Naive B cell (primary cell): ENCODE measurements at regions not wholly inside any gene's neighbourhood (a gene's known extent, or its start where the extent isn't known, plus 50 kb on each side); places are given as distances from the start of the nearest gene placed in this dataset.

Experiments
- ATAC-seq, 2 donors: fragments of 150-1000 bp; cut with Tn5 transposase; 2 replicates each; pipeline ENCODE4 v1.10.0; 2021; ENCODE audit warnings: low read depth in 2 of 2, mild to moderate bottlenecking in 2 of 2, moderate library complexity in 2 of 2
- DNase-seq: peaks from one replicate; pipeline ENCODE4 v3.0.0; 2022
- H3K27ac Mint-ChIP-seq, 6 donors: one replicate each; pipeline ENCODE4 v1.8.0; 2020 to 2022; ENCODE audit warnings: mild to moderate bottlenecking in 6 of 6, mixed read lengths in 6 of 6, moderate library complexity in 5 of 6, inconsistent platforms in 2 of 6
- H3K27me3 Mint-ChIP-seq, 3 donors: one replicate each; pipeline ENCODE4 v1.8.0; 2021 to 2022; ENCODE audit warnings: mixed read lengths in 3 of 3, mild to moderate bottlenecking in 1 of 3
- H3K36me3 Mint-ChIP-seq, 2 donors: one replicate each; pipeline ENCODE4 v1.8.0; 2020 to 2022; ENCODE audit warnings: mixed read lengths in 2 of 2, inconsistent platforms in 1 of 2, mild to moderate bottlenecking in 1 of 2
- H3K4me1 Mint-ChIP-seq, 3 donors: one replicate each; pipeline ENCODE4 v1.8.0; 2020 to 2022; ENCODE audit warnings: mixed read lengths in 3 of 3, inconsistent platforms in 1 of 3, mild to moderate bottlenecking in 1 of 3, moderate library complexity in 1 of 3
- H3K4me3 Mint-ChIP-seq, 8 donors: one replicate each; pipeline ENCODE4 v1.8.0; 2020 to 2022; ENCODE audit warnings: mild to moderate bottlenecking in 8 of 8, mixed read lengths in 8 of 8, moderate library complexity in 8 of 8, inconsistent platforms in 2 of 8
- H3K9me3 Mint-ChIP-seq, 7 donors: one replicate each; pipeline ENCODE4 v1.8.0; 2020 to 2022; ENCODE audit warnings: mixed read lengths in 7 of 7, mild to moderate bottlenecking in 5 of 7, inconsistent platforms in 2 of 7, moderate library complexity in 1 of 7

- peaks cover 0 to 7% (median 0%) of the 10 kb centered on the region in 7 donors for H3K9me3 Mint-ChIP-seq
- peaks cover 0 to 5% (median 0%) of the 10 kb centered on the region in 3 donors for H3K27me3 Mint-ChIP-seq
- no peak for ATAC-seq
- no peaks in the 10 kb centered on the region for H3K36me3 Mint-ChIP-seq
- DNase-seq = no peak
- H3K27ac Mint-ChIP-seq = no peak overlapping the region
- no peak overlapping the region for H3K4me3 Mint-ChIP-seq
- no peaks in the 10 kb centered on the region for H3K4me1 Mint-ChIP-seq
Measured at GRCh38 chr22:48886604-48887393, 940.9 kb downstream of the BRD1 start.

DNA sequence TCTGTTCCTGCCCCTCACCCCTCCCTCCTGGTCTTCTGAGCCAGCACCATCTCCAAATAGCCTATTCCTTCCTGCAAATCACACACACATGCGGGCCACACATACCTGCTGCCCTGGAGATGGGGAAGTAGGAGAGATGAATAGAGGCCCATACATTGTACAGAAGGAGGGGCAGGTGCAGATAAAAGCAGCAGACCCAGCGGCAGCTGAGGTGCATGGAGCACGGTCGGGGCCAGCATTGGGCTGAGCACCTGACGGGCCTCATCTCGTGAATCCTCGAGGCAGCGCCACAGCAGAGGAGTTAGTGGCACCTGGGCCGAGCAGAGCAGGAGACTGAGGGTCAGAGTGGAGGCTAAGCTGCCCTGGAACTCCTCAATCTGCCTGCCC, 941.8 kb downstream of the BRD1 start:
- Mint-ChIP-seq H3K27ac (no peak overlapping the region), H3K36me3 (no peaks in the 10 kb centered on the region), H3K9me3 (peaks cover 0 to 4% (median 0%) of the 10 kb centered on the region in 7 donors), H3K4me1 (no peaks in the 10 kb centered on the region), H3K4me3 (no peak overlapping the region), H3K27me3 (peaks cover 0 to 5% (median 0%) of the 10 kb centered on the region in 3 donors)
- DNase-seq = no peak
- ATAC-seq = no peak

DNA sequence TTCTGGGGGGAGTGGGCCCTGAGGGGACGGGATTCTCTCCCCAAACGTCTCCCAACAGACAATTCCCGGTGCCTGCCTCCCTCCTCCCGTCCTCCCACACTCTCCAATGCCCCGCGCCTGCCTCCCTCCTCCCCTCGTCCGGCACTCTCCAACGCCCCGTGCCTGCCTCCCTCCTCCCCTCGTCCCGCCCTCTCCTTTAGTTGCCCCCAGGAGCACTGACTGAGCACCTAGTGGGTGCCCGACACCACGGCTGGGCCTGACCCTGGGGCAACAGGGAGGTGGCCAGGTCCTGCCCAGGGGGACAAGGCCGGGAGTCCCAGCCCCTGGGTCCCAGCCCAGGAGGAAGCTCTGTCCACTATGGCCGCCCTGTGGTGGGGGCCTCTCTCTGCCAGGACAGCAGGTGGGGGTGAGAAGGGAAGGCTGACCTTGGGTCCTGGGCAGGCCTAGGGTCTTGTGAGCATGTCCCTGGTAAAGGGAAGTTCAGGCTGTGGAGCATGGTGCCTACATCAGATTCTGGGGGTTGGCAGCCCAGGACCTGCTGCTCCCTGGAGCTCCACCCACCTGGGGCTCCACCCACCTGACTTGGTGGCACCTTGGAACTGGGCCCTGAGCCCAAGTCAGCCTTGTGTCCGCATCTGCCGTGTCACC, 942.3 kb downstream of the BRD1 start:
- Mint-ChIP-seq H3K4me3 (no peak overlapping the region), H3K9me3 (peaks cover 0 to 3% (median 0%) of the 10 kb centered on the region in 7 donors), H3K27me3 (peaks cover 0 to 5% (median 0%) of the 10 kb centered on the region in 3 donors), H3K36me3 (no peaks in the 10 kb centered on the region), H3K4me1 (no peaks in the 10 kb centered on the region), H3K27ac (no peak overlapping the region)
- DNase-seq (no peak), ATAC-seq (no peak)

- no peak overlapping the region for H3K4me3 Mint-ChIP-seq
- H3K27me3 Mint-ChIP-seq = peaks cover 0 to 5% (median 0%) of the 10 kb centered on the region in 3 donors
- H3K36me3 Mint-ChIP-seq = no peaks in the 10 kb centered on the region
- ATAC-seq = no peak
- DNase-seq = no peak
- peaks cover 0 to 3% (median 0%) of the 10 kb centered on the region in 7 donors for H3K9me3 Mint-ChIP-seq
- no peaks in the 10 kb centered on the region for H3K4me1 Mint-ChIP-seq
- no peak overlapping the region for H3K27ac Mint-ChIP-seq
Measured at GRCh38 chr22:48884786-48885185, 942.9 kb downstream of the BRD1 start.

DNA sequence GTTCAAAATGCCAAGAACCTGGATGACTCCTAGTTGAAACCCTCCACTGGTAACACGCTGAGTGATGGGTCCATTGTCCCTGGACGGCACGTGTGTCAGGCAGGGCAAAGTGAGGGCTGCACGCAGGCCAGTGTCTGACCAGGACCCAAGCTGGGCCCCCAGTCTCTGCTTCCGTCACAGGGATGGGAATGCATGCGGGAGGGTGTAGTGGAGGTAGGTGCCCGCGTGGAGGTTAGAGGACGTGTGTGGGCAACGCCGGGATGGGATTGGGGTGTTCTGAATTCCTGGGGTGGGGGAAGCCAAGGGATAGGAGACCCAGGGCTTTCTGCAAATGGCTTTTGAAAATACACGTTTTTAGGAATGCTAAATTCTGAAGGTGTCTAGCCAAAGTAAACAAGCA, 943.3 kb downstream of the BRD1 start:
- H3K36me3 Mint-ChIP-seq = no peaks in the 10 kb centered on the region
- no peaks in the 10 kb centered on the region for H3K4me1 Mint-ChIP-seq
- ATAC-seq (no peak), DNase-seq (no peak)
- peaks cover 0 to 3% (median 0%) of the 10 kb centered on the region in 7 donors for H3K9me3 Mint-ChIP-seq
- H3K27me3 Mint-ChIP-seq = peaks cover 0 to 5% (median 0%) of the 10 kb centered on the region in 3 donors
- H3K27ac Mint-ChIP-seq = no peak overlapping the region
- H3K4me3 Mint-ChIP-seq = no peak overlapping the region

- ATAC-seq = no peak
- H3K36me3 Mint-ChIP-seq = no peaks in the 10 kb centered on the region
- DNase-seq = no peak
- H3K4me1 Mint-ChIP-seq = no peaks in the 10 kb centered on the region
- H3K27ac Mint-ChIP-seq = no peak overlapping the region
- H3K4me3 Mint-ChIP-seq = no peak overlapping the region
- H3K27me3 Mint-ChIP-seq = peaks cover 0 to 5% (median 0%) of the 10 kb centered on the region in 3 donors
- H3K9me3 Mint-ChIP-seq = peaks cover 0 to 3% (median 0%) of the 10 kb centered on the region in 7 donors
Measured at GRCh38 chr22:48883211-48883960, 944.3 kb downstream of the BRD1 start.

- Mint-ChIP-seq H3K36me3 (no peaks in the 10 kb centered on the region), H3K27me3 (peaks cover 0 to 5% (median 0%) of the 10 kb centered on the region in 3 donors), H3K4me1 (no peaks in the 10 kb centered on the region), H3K9me3 (peaks cover 0 to 3% (median 0%) of the 10 kb centered on the region in 7 donors), H3K27ac (no peak overlapping the region), H3K4me3 (no peak overlapping the region)
- no peak for ATAC-seq
- DNase-seq = no peak
Measured at GRCh38 chr22:48882636-48883200, 945.0 kb downstream of the BRD1 start.

- Mint-ChIP-seq H3K4me3 (no peak overlapping the region), H3K27ac (no peak overlapping the region), H3K4me1 (no peaks in the 10 kb centered on the region), H3K9me3 (peaks cover 0 to 3% (median 0%) of the 10 kb centered on the region in 7 donors), H3K27me3 (peaks cover 0 to 6% (median 5%) of the 10 kb centered on the region in 3 donors), H3K36me3 (no peaks in the 10 kb centered on the region)
- no peak for ATAC-seq
- no peak for DNase-seq
Measured at GRCh38 chr22:48881326-48881980, 946.2 kb downstream of the BRD1 start.

DNA sequence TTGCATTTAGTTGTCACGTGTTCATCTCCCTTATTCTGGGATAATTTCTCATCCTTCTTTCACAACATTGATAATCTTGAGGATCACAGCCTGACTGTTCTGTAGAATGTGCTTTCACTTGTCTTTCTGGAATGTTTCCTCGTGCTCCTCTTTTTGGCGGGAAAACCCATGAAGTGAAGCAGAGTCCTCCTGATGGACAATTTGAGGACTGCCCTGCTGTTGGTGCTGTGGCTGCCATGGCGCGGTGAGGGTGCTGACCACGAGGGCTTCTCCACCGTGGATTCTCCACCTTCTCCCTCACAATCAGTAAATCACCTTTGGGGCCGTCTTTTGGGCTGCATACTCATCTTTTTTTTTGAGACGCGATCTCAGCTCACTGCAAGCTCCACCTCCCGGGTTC, 946.9 kb downstream of the BRD1 start:
- no peaks in the 10 kb centered on the region for H3K36me3 Mint-ChIP-seq
- ATAC-seq (no peak), DNase-seq (no peak)
- no peak overlapping the region for H3K27ac Mint-ChIP-seq
- H3K27me3 Mint-ChIP-seq = peaks cover 0 to 12% (median 11%) of the 10 kb centered on the region in 3 donors
- H3K9me3 Mint-ChIP-seq = peaks cover 0 to 3% (median 0%) of the 10 kb centered on the region in 7 donors
- no peak overlapping the region for H3K4me3 Mint-ChIP-seq
- H3K4me1 Mint-ChIP-seq = no peaks in the 10 kb centered on the region

GRCh38 chr22:48876951-48877350, 950.7 kb downstream of the BRD1 start:
- H3K4me3 Mint-ChIP-seq = no peak overlapping the region

DNA sequence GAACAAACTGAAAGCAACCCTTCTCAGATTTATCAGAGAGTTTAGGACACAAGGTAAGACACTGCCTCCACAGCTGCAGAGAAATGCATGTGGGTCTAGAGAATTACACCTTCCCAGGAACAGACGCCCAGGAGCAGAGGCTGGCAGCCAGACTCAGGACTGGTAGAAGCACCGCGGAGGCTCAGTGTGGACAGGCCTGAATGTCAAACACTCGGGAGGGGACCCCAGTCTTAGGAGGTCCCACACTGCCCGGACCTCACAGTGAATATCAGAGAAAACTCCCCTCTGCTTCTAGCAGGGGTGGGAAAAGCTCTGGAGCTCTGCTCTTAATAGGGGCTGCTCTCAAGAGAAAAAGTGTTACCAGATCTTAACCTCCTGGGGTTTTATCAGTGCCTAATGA, 952.7 kb downstream of the BRD1 start:
- H3K36me3 Mint-ChIP-seq = peaks cover 0 to 7% of the 10 kb centered on the region in 2 donors
- no peaks in the 10 kb centered on the region for H3K4me1 Mint-ChIP-seq
- peaks cover 0 to 11% (median 11%) of the 10 kb centered on the region in 3 donors for H3K27me3 Mint-ChIP-seq
- H3K4me3 Mint-ChIP-seq = no peak overlapping the region
- H3K9me3 Mint-ChIP-seq = peaks cover 4 to 9% (median 6%) of the 10 kb centered on the region in 7 donors
- DNase-seq (no peak), ATAC-seq (no peak)
- H3K27ac Mint-ChIP-seq = no peak overlapping the region

More at GRCh38 chr22:48876951-48877350, 950.7 kb downstream of the BRD1 start:
- ATAC-seq (no peak), DNase-seq (no peak)
- Mint-ChIP-seq H3K27ac (no peak overlapping the region), H3K9me3 (peaks cover 0 to 5% (median 3%) of the 10 kb centered on the region in 7 donors), H3K36me3 (no peaks in the 10 kb centered on the region), H3K4me1 (no peaks in the 10 kb centered on the region), H3K27me3 (peaks cover 0 to 11% (median 7%) of the 10 kb centered on the region in 3 donors)

DNA sequence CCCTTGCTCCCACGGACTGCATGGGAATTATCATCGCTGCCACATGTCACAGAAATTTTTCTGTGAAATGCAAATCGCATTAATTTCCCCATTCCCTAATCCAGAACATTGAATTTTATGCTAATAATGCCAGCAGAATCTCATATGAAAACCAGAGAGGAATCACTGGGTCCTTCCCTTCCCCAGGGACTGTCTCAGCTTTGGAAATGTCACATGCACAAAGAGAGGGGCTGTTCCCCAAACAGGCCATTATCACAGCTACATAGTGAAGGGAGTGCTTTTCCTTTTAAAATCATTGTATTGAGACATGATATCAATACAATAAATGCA, 954.5 kb downstream of the BRD1 start:
- H3K4me3 Mint-ChIP-seq = no peak overlapping the region
- no peak for ATAC-seq
- no peak overlapping the region for H3K27ac Mint-ChIP-seq
- peaks cover 4 to 10% (median 8%) of the 10 kb centered on the region in 7 donors for H3K9me3 Mint-ChIP-seq
- peaks cover 0 to 7% of the 10 kb centered on the region in 2 donors for H3K36me3 Mint-ChIP-seq
- no peak for DNase-seq
- peaks cover 0 to 11% (median 11%) of the 10 kb centered on the region in 3 donors for H3K27me3 Mint-ChIP-seq
- H3K4me1 Mint-ChIP-seq = no peaks in the 10 kb centered on the region
